OCI-LY1 (cell line): ENCODE measurements at regions not wholly inside any gene's neighbourhood (a gene's known extent, or its start where the extent isn't known, plus 50 kb on each side); places are given as distances from the start of the nearest gene placed in this dataset.

Experiments used
- EZH2 ChIP-seq: fragments of 200-600 bp; sonication (generic), shearing (Covaris generic); IDR thresholded peaks from 2 replicates; pipeline ENCODE4 v1.8.0; 2017; ENCODE audit warnings: borderline replicate concordance, mixed run types, mild to moderate bottlenecking, antibody characterized with exemption, low read length, moderate library complexity, mixed read lengths
- TF ChIP-seq, protein P1 (sequence below): fragments of 200-600 bp; sonication (generic), shearing (Covaris generic); IDR thresholded peaks from 2 replicates; pipeline ENCODE4 v1.5.1; 2017; ENCODE audit warnings: mild to moderate bottlenecking, antibody characterized with exemption, low read length, moderate library complexity, mixed read lengths

DNA sequence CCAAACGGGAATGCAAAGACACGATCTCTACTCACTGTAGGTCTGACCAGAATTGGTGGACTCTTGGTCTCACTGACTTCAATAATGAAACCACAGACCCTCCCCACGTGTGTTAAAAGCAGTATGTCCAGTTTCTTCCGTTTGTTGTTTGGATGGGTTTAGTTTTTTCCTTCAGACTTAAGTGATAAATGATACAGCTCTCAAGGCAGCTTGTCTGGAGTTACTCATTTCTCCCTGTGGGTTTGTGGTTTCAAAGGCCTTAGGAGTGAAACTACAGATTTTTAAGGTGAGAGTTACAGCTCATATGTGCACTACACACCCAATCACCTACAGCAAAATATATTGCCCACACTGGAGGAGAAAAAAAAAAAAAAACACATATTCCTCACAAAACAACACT is 86.7 kb upstream of the STMND1 start:
- no peak for TF ChIP-seq EZH2
- TF ChIP-seq, protein P1, sequence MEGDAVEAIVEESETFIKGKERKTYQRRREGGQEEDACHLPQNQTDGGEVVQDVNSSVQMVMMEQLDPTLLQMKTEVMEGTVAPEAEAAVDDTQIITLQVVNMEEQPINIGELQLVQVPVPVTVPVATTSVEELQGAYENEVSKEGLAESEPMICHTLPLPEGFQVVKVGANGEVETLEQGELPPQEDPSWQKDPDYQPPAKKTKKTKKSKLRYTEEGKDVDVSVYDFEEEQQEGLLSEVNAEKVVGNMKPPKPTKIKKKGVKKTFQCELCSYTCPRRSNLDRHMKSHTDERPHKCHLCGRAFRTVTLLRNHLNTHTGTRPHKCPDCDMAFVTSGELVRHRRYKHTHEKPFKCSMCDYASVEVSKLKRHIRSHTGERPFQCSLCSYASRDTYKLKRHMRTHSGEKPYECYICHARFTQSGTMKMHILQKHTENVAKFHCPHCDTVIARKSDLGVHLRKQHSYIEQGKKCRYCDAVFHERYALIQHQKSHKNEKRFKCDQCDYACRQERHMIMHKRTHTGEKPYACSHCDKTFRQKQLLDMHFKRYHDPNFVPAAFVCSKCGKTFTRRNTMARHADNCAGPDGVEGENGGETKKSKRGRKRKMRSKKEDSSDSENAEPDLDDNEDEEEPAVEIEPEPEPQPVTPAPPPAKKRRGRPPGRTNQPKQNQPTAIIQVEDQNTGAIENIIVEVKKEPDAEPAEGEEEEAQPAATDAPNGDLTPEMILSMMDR = no peak
